ENCODE measurements at regions not wholly inside any gene's neighbourhood (a gene's known extent, or its start where the extent isn't known, plus 50 kb on each side); places are given as distances from the start of the nearest gene placed in this dataset.
"Not testable (repeated sequence)": the region's sequence is repeated elsewhere in the genome, so short reads cannot be mapped to it uniquely, and the experiment has no call there.

GRCh38 chr11:98398508-98398907, 622.2 kb upstream of the CNTN5 start:
- DNase-seq (ENCODE audit: extremely low read depth, low read depth): no peak

GRCh38 chr11:98409069-98409468, 611.7 kb upstream of the CNTN5 start:
- DNase-seq (ENCODE audit: extremely low read depth, low read depth): no peak

GRCh38 chr11:98411777-98412176, 609.0 kb upstream of the CNTN5 start:
- no peak for DNase-seq (ENCODE audit: extremely low read depth, low read depth)

DNA sequence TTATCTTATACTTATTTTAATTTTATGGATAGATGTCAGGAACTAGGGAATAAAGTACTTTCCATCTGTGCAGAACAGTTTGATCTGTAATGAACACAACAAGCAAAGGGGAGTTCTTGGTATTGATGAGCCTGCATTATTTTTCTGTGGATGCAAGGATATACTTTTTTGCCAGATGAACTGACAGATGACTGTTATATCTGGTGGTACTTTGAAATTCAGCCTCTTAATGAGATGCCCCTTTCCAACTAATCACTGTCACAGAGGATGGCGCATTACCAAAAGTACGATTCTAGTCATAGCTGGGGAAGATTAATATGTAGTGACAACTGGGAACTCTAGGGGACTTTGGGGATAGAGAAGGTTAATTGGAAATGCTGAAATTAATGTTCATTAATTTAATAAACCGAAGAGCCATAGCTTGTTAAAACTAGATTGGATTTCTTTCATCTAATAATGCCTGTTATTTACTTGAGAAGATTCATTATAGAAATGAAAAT, 603.4 kb upstream of the CNTN5 start:
- no peak for DNase-seq (ENCODE audit: extremely low read depth, low read depth)

DNA sequence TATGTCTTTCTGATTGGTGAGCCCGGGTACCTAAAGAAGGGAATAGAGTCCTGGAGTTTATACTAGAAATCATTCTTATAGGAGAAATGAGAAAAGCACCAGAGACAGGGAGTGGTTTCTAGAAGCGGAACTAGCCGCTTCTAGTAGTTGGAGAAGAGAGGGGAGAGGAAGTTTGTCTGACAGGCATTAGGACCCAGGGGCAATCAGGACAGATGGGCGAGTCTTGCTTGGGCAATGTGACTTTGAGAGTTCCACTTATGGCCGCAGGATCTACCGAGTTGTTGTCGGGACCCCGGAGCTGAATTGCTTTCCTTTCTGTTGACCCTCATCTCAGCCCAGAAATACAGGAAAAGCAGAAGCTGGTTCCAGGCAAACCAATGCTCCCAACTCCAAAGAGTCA, 596.8 kb upstream of the CNTN5 start:
- DNase-seq (ENCODE audit: extremely low read depth, low read depth): no peak

- DNase-seq (ENCODE audit: extremely low read depth, low read depth): not testable (repeated sequence)
Observed at GRCh38 chr11:98424773-98425172, 596.0 kb upstream of the CNTN5 start.

DNA sequence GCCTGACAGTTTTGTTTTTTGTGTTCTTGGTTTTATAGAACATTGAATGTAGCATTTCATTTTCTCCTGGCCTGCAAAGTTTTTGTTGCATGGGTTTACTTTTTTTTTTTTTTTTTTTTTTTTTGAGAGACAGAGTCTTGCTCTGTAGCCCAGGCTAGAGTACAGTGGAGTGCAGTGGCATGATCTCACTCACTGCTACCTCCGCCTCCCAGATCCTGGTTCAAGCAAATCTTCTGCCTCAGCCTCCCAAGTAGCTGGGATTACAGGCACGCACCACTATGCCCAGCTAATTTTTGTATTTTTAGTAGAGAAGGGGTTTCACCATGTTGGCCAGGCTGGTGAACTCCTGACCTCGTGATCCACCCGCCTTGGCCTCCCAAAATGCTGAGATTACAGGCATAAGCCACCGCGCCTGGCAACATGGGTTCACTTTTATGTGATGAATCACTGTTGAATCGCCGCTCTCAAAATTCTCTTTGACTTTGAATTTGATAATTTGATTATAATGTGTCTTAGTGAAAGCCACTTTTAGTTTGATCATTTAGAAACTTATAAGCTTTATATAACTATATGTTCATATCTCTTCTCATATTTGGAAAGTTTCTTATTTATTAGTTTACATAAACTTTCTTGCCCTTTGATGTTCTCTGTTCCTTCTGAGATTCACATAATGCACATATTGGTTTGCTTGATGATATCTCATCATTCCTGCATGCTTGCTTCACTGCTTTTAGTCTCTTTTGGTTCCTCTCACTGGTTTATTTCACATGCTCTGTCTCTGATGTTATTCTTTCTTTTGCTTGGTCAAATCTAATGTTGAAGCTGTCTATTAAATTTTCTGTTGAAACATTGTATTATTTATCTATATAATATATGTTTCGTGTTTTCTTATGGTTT, 589.0 kb upstream of the CNTN5 start:
- no peak for DNase-seq (ENCODE audit: extremely low read depth, low read depth)

DNA sequence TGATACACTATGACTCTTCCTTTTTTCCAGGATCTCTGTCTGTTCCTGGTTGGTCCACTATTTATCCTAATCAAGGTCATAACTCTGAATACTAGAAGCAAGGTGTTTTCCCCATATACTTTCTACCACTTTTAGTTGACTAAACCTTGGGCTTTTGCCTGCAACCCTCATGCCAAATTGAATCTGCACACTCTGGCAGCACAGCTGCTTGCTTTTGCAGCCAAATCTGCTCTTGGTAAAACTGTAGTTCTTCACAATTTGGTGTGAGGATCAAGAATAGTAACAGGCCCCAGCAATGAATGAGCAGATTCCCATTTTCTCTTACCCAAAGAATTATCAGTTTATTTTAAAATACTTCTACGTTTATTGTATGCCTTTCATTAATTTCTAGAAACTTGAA, 586.5 kb upstream of the CNTN5 start:
- DNase-seq (ENCODE audit: extremely low read depth, low read depth): no peak

DNA sequence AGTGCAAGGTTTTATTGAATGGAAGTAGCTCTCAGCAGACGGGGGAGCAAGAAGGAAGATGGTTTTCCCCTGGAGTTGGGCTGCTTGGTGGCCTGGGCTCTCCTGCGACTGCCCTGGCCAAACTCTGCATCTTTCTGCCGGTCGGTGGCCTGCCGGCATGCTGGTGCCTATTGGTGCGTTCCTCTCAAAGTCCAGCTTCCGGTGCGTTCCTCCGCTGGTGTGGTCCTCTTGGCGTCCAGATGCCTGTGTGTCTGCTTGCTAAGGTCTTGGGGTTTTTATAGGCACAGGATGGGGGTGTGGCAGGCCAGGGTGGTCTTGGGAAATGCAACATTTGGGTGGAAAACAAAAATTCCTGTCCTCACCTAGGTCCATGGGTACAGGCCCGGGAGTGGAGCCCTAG, 567.4 kb upstream of the CNTN5 start:
- no peak for DNase-seq (ENCODE audit: extremely low read depth, low read depth)

DNA sequence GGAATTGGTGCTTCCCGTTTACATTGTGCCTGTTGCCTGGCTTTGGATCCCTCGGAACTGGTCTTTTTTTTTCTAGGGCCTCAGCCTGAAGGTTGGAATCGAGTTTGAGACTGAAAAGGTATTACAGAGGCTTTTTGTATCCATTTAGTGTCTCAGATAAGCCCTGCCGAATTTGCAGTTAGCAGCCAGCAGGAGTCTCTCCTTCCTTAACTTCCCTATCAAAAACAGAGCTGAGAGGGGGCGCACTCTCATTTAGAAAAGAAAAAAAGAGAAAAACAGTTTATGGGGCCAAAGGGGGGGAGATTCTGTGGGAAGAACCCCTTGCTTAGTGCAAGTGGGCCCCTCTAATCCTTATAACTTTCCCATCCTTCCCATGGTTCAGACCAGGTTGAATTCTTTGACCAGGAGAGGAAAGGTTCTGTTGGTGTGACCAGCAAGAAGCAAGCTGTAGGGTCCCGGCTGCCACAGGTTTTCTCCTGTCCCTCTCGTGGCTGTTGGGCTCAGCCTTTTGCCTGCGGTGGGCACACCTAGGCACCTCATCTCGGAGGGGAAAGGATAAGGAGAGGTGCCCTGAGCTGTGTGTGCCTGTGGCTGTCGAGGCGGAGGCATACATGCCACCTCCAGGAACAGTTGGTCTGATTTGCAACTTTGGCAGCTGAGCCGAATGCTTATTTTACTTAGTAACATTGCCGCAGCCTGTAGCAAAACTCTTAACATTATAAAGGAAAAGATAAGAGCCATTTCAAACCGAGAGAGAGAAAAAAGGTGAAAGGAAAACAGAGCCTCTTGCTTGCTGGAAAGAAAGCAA, 565.0 kb upstream of the CNTN5 start:
- no peak for DNase-seq (ENCODE audit: extremely low read depth, low read depth)

- DNase-seq (ENCODE audit: extremely low read depth, low read depth): no peak
Observed at GRCh38 chr11:98456308-98456680, 564.5 kb upstream of the CNTN5 start.

DNA sequence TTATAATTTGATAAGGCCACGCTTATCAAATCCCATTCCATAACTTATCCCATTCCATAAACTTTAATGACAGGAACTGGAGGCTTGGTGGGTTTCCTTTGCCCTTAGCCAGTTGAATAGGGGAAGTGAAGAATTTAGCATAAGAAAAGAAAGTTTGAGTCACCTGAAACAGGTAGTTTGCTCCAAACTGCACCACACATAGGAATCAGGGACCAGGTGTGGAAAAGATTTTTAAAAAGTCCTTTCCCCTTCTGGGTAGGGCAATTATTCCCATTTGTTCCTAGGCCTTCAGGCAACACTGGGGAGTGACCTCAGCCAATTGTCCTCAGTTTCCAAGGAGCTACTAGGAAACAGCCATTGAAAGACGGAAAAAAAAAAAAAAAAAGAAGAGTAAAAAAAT, 525.7 kb upstream of the CNTN5 start:
- DNase-seq (ENCODE audit: extremely low read depth, low read depth): no peak

- no peak for DNase-seq (ENCODE audit: extremely low read depth, low read depth)
Observed at GRCh38 chr11:98495601-98496000, 525.1 kb upstream of the CNTN5 start.

GRCh38 chr11:98507208-98507607, 513.5 kb upstream of the CNTN5 start:
- DNase-seq (ENCODE audit: extremely low read depth, low read depth): no peak

DNA sequence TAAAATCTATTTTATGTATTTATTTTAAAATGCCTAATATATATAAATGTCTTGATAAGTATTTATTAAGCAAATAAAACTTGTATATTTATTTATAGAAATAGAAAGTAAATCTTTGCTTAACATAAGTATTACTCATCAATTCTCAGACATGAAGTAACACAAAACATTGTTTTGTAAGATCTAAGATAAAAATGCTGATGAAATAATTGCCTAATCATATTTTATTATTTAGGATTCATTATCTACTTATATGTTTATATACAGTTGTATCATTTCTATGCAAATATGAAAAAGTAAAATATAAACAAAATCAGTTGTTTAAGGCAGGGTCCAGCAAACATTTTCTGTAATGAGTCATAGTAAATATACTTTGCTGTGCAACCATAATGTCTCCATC, 507.8 kb upstream of the CNTN5 start:
- no peak for DNase-seq (ENCODE audit: extremely low read depth, low read depth)

DNA sequence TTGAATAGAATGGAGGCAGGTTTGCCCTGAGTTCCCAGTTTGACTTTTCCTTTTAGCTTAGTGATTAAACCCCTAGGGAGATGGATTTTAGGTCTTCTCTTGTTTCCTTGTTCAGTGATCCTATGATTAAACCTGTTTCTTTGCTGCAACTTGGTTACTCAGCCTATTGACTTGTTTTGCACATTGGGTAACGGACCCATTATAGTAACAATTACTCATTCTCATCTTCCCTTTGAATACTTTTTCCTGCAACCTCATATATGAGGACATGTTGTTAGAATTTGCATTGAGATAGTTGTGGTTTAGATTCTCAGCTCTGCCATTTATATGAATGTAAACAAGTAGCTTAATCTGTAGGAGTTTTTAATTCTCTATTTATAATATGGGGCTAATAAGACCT, 489.2 kb upstream of the CNTN5 start:
- DNase-seq (ENCODE audit: extremely low read depth, low read depth): no peak

DNA sequence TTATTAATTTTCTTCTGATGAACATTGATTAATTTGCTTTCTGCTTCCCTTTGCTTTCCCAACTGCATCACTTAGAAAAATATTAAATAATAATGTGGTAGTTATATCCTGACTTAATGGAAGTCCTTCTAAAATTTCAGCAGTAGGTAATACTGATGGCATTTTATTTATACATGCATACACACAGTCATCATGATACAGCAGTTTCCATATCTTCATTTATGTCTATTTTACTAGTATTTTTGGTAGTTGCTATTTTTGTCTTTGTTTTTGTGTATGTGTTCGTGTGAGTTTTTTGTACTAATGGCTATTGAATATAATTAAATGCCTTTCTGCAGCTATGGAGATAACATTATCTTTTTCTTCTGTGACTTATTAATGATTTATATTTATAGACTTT, 484.7 kb upstream of the CNTN5 start:
- no peak for DNase-seq (ENCODE audit: extremely low read depth, low read depth)

GRCh38 chr11:98538358-98538757, 482.4 kb upstream of the CNTN5 start:
- DNase-seq (ENCODE audit: extremely low read depth, low read depth): not testable (repeated sequence)

- no peak for DNase-seq (ENCODE audit: extremely low read depth, low read depth)
Observed at GRCh38 chr11:98545544-98546175, 475.1 kb upstream of the CNTN5 start.

DNA sequence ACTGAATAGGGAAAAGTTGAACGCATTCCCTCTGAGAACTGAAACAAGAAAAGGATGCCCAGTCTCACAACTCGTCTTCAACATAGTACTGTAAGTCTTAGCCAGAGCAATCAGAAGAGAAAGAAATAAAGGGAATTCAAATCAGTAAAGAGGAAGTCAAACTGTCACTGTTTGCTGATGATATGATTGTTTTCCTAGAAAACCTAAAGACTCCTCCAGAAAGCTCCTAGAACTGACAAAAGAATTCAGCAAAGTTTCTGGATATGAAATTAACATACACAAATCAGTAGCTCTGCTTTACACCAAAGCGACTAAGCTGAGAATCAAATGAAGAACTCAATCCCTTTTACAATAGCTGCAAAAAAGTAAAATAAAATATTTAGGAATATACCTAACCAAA, 471.2 kb upstream of the CNTN5 start:
- no peak for DNase-seq (ENCODE audit: extremely low read depth, low read depth)

GRCh38 chr11:98559961-98560360, 460.8 kb upstream of the CNTN5 start:
- no peak for DNase-seq (ENCODE audit: extremely low read depth, low read depth)

All from NCI-H460 (cell line).